HepG2 (cell line): ENCODE measurements at regions not wholly inside any gene's neighbourhood (a gene's known extent, or its start where the extent isn't known, plus 50 kb on each side); places are given as distances from the start of the nearest gene placed in this dataset.

Source experiments
- ELF4 ChIP-seq: sonication (generic); formaldehyde crosslinking; IDR thresholded peaks from 2 replicates; pipeline ENCODE4 v1.5.0; 2020; ENCODE audit warnings: missing genetic modification reagents, mild to moderate bottlenecking, moderate library complexity, borderline replicate concordance
- SUZ12 ChIP-seq: fragments of 150-350 bp; IDR thresholded peaks from 2 replicates; pipeline ENCODE4 v1.6.1; 2014; ENCODE audit warnings: low read depth, low read length
- ZFAT ChIP-seq: sonication (generic); formaldehyde crosslinking; conservative IDR thresholded peaks from 2 replicates; pipeline ENCODE4 v1.8.1; 2023; ENCODE audit warnings: missing genetic modification reagents, inconsistent platforms

GRCh38 chr6:91681296-91681695 is 1094.4 kb upstream of the MAP3K7 start:
- no peak for TF ChIP-seq ZFAT
- no peak for TF ChIP-seq ELF4 (CRISPR knock-in tag)
- TF ChIP-seq SUZ12, result no peak
